VCaP (cell line): ENCODE measurements at regions not wholly inside any gene's neighbourhood (a gene's known extent, or its start where the extent isn't known, plus 50 kb on each side); places are given as distances from the start of the nearest gene placed in this dataset.

ENCODE experiments used
- H3K27ac ChIP-seq: fragments of 450-650 bp; 2 replicates; pipeline ENCODE4 v1.5.1; 2017
- TF ChIP-seq, protein P1 (sequence below): fragments of 450-650 bp; conservative IDR thresholded peaks from 2 replicates; pipeline ENCODE4 v1.5.1; 2017; ENCODE audit warnings: mild to moderate bottlenecking, moderate library complexity

DNA sequence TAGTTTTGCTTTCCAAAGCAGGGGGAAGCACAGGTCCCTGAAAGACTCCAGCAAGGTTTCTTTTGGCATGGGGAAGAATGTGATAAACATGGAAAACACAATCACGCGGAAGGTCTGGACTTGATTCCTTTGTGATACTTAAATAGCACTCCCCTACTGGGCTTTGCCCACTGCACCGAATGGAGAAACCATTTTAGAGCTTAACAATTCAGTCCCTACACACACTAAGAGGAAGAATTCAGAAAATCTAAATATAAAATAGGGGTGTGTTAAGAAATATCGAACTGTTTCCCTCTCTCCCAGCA is 71.4 kb upstream of the NHSL1 start:
- no peak overlapping the region for H3K27ac ChIP-seq
- TF ChIP-seq, protein P1, sequence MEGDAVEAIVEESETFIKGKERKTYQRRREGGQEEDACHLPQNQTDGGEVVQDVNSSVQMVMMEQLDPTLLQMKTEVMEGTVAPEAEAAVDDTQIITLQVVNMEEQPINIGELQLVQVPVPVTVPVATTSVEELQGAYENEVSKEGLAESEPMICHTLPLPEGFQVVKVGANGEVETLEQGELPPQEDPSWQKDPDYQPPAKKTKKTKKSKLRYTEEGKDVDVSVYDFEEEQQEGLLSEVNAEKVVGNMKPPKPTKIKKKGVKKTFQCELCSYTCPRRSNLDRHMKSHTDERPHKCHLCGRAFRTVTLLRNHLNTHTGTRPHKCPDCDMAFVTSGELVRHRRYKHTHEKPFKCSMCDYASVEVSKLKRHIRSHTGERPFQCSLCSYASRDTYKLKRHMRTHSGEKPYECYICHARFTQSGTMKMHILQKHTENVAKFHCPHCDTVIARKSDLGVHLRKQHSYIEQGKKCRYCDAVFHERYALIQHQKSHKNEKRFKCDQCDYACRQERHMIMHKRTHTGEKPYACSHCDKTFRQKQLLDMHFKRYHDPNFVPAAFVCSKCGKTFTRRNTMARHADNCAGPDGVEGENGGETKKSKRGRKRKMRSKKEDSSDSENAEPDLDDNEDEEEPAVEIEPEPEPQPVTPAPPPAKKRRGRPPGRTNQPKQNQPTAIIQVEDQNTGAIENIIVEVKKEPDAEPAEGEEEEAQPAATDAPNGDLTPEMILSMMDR: no peak

DNA sequence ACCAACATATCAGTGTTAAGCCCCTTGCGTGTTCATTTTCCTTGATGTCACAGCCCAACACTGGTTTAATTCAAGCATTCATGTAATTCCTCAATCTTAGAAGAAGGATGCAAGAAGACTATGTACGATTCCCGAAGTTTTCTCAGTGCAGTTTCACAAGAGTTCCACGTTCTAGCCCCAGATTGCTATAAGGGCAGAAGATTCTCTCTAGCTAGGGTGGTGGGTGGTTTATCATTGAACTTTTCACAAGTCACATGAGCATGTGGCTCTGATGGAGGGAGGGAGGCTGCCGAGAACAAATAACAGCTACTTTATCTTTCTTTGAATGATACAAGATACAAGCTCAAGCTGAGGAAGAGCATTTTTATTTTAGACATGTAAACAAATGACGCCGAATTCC is 71.9 kb upstream of the NHSL1 start:
- H3K27ac ChIP-seq: no peak overlapping the region
- TF ChIP-seq, protein P1: no peak

DNA sequence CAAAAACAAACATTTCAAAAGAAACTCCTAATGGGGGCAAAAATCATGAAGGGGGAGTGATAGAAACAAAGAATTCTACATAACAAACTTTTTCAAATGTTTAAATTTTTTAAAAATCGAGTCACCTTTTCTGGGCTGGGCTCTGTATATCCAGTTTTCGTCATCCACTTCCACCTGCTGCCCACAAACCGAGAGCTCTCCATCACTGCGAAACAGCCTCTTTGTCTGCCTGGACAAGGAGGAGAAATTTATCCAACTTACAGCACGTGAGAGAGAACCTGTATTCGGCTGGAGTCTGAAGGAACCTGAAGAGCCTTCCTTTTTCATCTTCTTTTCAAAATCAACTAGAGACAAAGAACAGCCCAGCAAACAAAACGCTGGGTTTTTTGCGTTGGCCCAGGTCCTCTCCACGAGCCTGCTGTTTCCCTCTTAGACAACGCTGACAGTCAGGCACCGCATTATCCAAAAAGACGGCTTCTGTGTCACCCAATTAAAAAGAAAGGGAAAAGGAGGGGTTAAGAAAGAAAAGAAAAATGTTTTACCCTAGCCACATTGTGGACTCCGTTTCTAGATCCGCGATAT is 72.4 kb upstream of the NHSL1 start:
- peak overlapping the region; percentile 54 for H3K27ac ChIP-seq
- TF ChIP-seq, protein P1: no peak

DNA sequence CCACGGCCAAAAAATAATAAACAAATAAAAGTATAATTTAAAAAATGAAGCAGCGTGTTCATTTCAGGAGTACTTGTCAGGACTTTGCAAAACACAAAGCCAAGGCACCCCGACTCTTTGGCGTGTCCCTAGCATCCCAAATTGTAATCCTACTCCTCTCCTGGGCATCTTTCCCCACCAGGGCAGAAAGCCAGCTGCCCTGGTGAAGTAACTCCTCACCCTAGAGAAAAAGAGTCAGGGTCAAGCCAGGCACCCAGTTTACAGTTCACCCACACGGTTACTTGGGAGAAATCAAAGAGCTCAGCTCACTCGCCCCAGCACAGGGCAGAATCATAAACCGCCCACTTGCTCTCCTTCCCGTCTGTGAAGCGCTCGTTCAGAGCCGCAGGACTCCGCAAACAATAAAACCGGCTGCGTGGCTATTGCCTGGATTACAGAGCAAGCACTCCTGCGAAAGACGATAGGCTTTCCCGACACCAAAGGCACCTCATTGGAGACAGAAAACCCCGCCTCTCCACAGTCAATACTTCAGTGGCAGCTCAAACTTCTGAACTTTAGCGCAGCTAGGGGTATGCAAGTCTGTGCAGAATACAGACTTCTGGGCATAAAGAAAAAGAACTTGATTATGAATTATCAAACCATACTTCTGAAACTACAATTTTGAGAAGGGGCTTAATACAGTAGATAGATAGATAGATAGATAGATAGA is 73.0 kb upstream of the NHSL1 start:
- H3K27ac ChIP-seq: peak overlapping the region; percentile 54

GRCh38 chr6:138572885-138573284 is 73.6 kb upstream of the NHSL1 start:
- TF ChIP-seq, protein P1: no peak
- no peak overlapping the region for H3K27ac ChIP-seq

More for the DNA sequence above, 73.0 kb upstream of the NHSL1 start:
- TF ChIP-seq, protein P1: no peak

DNA sequence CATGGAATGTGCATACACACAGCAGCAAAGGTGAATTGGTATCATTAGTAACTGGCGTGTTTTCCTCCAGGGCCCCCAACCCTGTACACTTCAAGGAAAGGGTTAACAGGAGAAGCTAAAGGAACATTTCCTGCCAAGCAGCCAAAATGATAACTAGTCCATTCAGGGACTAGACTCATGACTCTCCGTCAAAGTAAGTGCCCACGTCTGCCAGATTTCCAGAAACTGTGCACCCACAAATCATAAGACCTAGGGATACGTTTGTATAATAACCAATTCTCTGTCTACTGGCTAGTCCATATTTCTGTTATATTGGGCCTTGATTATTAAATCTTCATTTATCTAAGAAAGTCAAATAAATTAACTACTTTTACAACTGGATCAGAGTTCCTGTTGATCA is 76.0 kb upstream of the NHSL1 start:
- H3K27ac ChIP-seq: no peak overlapping the region
- TF ChIP-seq, protein P1: no peak

DNA sequence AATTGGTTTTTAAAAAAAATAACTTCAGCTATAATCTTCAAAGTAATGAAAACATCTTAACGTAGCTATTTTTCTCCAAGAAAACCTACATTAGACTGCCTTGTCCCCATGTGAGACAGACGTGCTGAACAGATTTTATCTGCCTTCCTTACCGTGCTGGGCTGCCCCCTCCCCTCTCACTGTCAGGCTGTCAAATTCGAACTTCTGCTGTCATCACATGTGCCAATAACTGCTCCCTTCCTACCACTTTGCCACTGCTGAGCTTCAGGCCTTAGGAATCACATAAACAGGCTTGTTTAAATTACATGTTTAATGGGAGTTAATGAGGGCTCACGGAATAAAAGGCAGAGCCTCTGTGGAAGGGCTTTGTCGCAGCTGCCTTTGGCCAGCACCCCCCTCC is 77.0 kb upstream of the NHSL1 start:
- no peak overlapping the region for H3K27ac ChIP-seq
- TF ChIP-seq, protein P1: no peak
